CD4-positive, alpha-beta T cell treated with Interleukin-4 for 1 hour (primary cell): ENCODE measurements at regions not wholly inside any gene's neighbourhood (a gene's known extent, or its start where the extent isn't known, plus 50 kb on each side); places are given as distances from the start of the nearest gene placed in this dataset.
A peak's percentile ranks its signal among the peaks of the same experiment; 100 is the strongest.
"Not testable (repeated sequence)": the region's sequence is repeated elsewhere in the genome, so short reads cannot be mapped to it uniquely, and the experiment has no call there.

ENCODE experiments used
- DNase-seq, 2 donors: peaks; one replicate each; pipeline ENCODE4 v3.0.0-alpha.2; 2020 to 2022

- DNase-seq, result peak in 1 of 2 donors; percentile 12
Observed at GRCh38 chr15:95733931-95734330, 596.6 kb upstream of the NR2F2 start.

GRCh38 chr15:95734422-95735316 is 595.8 kb upstream of the NR2F2 start:
- no peak for DNase-seq

- no peak for DNase-seq
Observed at GRCh38 chr15:95737060-95737459, 593.4 kb upstream of the NR2F2 start.

GRCh38 chr15:95739131-95739530 is 591.4 kb upstream of the NR2F2 start:
- DNase-seq, result no peak

GRCh38 chr15:95741830-95742229 is 588.7 kb upstream of the NR2F2 start:
- no peak for DNase-seq

GRCh38 chr15:95742256-95742655 is 588.2 kb upstream of the NR2F2 start:
- DNase-seq, result no peak

- no peak for DNase-seq
Observed at GRCh38 chr15:95742836-95743235, 587.7 kb upstream of the NR2F2 start.

- no peak for DNase-seq
Observed at GRCh38 chr15:95757171-95757570, 573.3 kb upstream of the NR2F2 start.

- no peak for DNase-seq
Observed at GRCh38 chr15:95758451-95758850, 572.0 kb upstream of the NR2F2 start.

- DNase-seq, result no peak
Observed at GRCh38 chr15:95758851-95759250, 571.6 kb upstream of the NR2F2 start.

GRCh38 chr15:95760508-95760907 is 570.0 kb upstream of the NR2F2 start:
- DNase-seq, result no peak

- no peak for DNase-seq
Observed at GRCh38 chr15:95761501-95762165, 568.9 kb upstream of the NR2F2 start.

GRCh38 chr15:95763426-95763825 is 567.1 kb upstream of the NR2F2 start:
- no peak for DNase-seq

- DNase-seq, result no peak
Observed at GRCh38 chr15:95765161-95765560, 565.3 kb upstream of the NR2F2 start.

- DNase-seq, result no peak
Observed at GRCh38 chr15:95770196-95770595, 560.3 kb upstream of the NR2F2 start.

GRCh38 chr15:95772982-95773381 is 557.5 kb upstream of the NR2F2 start:
- no peak for DNase-seq

- DNase-seq, result no peak
Observed at GRCh38 chr15:95784508-95784907, 546.0 kb upstream of the NR2F2 start.

- not testable (repeated sequence) for DNase-seq
Observed at GRCh38 chr15:95785276-95785675, 545.2 kb upstream of the NR2F2 start.

GRCh38 chr15:95793231-95793630 is 537.3 kb upstream of the NR2F2 start:
- DNase-seq, result no peak

GRCh38 chr15:95795386-95795785 is 535.1 kb upstream of the NR2F2 start:
- no peak for DNase-seq

- DNase-seq, result no peak
Observed at GRCh38 chr15:95799286-95800200, 531.0 kb upstream of the NR2F2 start.

GRCh38 chr15:95804484-95804883 is 526.0 kb upstream of the NR2F2 start:
- no peak for DNase-seq

- no peak for DNase-seq
Observed at GRCh38 chr15:95812491-95812890, 518.0 kb upstream of the NR2F2 start.
